ENCODE measurements at regions not wholly inside any gene's neighbourhood (a gene's known extent, or its start where the extent isn't known, plus 50 kb on each side); places are given as distances from the start of the nearest gene placed in this dataset.

DNA sequence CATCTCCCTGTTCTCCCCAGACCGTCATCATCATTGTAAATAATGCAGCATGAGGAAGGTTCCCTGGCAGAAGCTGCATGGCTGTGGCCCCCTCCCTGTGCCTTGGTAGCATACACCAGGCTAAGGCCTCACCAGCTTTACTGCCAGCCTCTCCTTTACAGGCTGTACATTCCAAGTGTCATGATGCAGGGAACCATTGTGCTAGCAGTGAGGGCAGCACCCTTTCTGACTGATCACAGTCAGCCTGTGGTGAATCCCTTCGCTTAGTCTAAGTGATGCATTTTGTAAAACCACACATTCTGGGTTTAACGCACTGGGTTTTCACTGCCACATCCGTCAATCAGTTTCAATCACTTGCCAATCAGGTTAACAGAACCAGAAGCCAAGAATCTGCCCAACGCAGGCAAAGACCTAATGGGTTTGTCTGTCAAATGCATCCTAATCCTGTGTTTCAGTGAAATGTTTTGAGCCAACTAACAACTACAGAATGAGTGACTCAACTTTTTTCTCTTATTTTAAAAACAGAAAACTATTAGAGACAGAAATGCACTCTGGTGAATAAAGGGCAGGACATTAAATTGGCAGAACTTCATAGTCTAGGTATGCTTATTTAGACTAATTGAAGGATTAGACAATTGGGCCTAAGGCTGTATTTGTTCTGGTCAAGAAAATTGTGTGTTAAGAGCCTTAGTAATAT lies 225.9 kb upstream of the DPH6 start:
- no peak for DNase-seq (ENCODE audit: low spot score)

DNA sequence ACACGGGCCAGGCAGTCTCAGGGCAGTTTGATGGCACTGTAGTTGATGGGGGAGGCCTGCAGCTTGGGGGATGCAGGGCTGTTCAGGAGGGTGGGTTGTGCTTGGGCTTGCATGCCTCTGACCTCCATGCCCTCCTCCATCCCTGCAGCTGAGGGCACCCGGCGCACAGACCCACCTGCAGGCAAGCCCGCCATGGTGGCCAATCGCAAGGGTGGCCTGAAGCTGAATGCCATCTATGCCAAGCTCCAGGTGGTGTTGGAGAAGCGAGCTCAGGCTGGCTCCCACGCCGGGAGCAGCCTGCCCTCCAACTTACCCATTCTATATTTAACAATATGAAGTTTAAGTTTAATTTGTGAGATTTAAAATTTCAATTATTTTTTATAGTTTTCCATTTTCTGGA lies 228.7 kb upstream of the DPH6 start:
- DNase-seq (ENCODE audit: low spot score) = no peak

DNA sequence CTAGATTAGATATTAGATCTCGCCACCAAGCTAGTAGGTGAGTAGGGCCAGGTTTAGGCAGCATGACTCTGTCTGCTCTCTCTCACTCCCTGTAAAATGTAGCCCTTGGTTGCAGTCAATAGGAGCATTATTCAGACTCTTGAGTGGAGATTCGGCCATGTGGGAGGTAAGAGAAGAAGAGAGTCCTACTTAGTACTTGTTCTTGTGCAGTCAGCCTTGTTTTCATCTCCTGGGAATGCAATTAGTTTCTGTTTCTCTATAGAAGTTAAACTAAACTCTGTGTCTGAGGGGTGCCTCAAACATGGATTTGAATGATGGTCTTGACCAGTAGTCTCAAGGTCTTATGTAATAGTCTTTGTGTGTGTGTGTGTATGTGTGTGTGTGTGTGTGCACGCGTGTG lies 229.5 kb upstream of the DPH6 start:
- no peak for DNase-seq (ENCODE audit: low spot score)

DNA sequence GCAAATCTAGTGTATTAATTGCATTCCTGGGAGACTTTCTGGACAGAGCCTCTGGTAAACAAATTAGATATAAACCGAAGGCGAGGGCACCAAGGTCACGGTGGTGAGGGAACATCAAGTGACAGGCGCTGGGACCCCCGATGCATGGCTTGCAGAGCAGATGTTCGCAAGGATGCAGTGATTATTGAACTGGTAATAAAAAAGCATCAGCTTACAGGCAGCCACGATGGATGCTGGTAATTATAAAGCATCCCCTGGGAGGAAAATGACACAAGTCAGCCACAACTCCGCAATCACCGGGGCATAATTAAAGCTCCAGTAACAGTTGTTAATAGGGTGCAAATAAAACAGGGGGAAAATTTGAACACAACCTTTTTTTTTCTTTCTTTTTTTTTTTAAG lies 231.1 kb upstream of the DPH6 start:
- DNase-seq (ENCODE audit: low spot score) = no peak

DNA sequence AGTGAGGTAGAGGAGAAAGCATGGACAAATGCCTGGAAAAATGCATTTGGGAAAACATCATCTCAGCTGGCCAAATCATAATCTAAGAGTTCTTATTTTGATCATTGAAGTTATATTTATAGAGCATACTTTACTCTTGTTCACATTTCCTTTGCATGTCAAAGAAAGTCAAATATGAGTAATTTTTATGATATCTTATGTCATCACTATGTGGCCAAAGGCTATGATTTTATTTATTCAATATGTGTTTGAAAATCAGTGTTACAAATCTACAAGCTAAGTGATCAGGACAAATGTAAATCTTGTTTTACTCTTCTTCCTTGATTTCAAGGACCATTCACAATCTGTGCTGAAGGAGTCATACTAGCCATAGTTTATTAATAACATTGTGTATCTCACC lies 237.2 kb upstream of the DPH6 start:
- no peak for DNase-seq (ENCODE audit: low spot score)

DNA sequence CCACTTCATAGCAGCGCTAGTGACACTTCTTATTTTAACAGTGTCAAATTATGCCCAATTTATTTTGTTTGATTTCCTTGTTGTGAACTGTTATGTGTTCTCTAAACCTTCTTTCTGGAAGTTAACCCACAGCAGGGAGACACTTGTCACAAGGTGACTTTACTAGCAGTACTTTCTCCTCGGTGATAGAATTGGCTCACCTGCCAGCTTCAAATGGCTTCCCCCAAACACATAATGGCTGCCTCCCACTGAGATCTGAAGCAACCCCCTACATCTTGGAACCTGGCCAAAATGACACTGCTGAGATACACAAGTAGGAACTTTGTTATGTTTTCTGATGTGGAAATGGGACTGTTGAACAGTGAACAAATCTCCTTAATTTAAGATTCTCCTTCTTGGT lies 238.8 kb upstream of the DPH6 start:
- no peak for DNase-seq (ENCODE audit: low spot score)

DNA sequence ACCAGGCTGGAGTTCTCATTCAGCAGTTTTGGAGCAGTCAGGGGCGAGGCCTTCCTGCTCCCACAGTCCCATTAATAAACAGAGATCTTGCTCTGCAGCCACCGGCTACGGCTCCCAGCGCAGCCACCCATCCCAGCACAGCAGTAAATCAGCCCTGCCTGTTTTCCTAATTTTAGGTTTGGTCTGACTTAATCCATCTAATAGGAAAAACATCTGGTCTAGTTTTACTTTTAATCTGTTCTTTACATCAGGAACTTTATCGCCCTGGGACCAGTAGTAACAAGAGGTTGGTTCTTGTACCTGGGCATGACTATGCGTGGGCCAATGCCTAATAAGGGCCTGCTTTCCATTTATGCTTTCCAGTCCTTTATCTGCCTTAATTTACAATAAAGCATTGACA lies 264.0 kb upstream of the DPH6 start:
- no peak for DNase-seq (ENCODE audit: low spot score)

DNA sequence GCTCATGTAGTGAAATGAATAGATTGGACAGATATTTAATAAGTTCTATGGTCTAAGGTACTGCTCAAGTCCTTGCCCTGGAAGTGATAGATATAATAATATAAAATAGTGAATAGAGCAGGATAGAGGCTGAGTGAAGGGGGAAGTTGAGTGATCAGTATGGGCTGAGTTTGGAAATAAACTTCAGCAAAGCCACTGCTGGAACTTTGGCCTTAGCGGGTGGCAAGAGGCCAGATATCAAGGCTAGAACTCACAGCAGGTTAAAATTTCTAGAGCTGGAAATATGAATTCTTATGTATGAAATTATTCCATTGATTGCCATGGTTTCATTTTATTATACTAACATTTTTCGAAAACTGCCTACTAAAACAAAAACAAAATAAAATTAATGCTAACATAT lies 267.6 kb upstream of the DPH6 start:
- DNase-seq (ENCODE audit: low spot score) = no peak

DNA sequence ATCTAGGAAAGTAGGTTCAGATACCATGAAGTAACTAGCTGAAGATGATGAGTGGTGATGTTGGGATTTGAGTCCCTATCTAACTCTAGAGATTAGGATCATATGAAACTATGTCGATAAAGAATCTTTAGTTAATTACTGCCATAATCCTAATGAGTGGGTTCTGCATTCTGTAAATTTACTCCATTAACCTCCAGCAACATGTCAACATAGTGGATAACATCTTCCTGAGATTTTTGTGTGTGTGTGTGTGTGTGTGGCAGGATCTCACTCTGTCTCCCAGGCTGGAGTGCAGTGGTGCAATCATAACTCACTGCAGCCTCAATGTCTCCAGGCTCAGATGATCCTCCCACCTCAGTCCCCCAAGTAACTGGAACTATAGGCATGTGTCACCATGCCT lies 272.9 kb upstream of the DPH6 start:
- DNase-seq (ENCODE audit: low spot score) = no peak

DNA sequence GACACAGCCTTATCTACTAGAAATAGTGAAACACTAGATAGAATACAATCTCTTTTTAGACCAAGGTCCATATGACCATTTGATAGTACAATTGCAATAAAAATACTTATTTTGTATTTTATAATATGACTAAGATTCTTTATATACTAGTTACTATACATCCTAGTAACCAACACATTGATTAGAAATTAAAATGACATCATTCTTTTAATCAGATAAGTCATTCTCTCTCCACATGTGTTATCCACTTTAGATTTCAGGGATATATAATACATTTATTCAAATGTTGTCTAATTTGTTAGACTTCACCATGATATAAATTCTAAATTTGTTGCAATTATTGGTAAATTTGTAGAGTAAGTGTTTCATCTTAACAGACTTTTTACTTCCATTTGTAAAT lies 276.2 kb upstream of the DPH6 start:
- DNase-seq (ENCODE audit: low spot score) = no peak

DNA sequence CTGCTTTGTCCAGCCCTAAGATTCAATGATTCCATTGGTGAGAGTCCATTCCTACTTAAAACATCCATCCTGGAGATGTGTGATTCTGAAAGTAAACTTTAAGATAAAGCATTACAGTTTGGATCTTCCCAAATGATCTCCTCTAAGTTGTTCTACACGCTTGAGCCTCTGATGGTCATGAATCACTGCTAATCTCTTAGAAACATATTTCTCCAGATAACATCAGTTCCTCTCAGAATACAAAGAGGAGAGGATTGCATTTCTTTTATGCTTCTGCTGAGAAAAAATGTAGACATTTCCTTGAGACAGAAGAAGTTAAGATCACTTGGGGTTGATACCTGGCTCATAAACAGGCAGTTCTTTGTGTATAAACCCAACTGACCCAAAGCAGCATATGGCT lies 281.2 kb upstream of the DPH6 start:
- DNase-seq (ENCODE audit: low spot score) = no peak

DNA sequence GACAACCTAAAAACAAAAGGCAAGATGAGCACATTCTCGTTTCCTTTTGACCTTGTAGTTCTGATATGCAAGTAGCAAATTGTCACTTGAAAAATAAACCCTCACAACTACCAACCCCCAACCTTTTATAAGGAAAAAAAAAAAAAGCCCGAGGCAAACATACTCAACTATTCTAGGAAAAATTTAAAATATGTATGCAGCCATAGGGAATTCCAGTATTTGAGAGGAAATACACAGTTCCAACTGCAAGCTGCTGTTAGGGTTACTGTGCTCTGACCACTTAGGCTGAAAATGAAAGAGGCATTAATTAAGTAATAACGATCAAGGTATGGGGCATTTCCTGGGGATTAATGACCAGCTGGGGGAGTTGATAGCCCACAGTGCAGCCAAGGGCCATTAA lies 281.9 kb upstream of the DPH6 start:
- no peak for DNase-seq (ENCODE audit: low spot score)

DNA sequence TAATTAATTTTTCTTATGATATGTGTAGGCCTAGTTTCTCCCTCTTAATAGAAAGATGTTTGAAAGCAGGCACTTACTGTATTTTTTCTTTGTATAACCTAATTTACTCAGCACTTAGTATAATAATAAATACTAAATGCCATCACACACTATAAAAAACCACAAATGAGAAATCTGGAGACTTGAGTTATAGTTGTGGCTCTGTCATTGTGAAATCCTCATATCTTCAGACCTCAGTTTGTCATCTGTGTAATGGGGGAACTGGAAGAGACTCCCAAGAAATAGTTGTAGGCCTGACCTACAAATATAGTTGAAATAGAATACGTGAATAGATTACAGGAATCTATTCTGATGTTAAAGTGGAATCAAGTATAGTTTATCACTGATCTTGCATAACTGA lies 287.6 kb upstream of the DPH6 start:
- DNase-seq (ENCODE audit: low spot score) = no peak

DNA sequence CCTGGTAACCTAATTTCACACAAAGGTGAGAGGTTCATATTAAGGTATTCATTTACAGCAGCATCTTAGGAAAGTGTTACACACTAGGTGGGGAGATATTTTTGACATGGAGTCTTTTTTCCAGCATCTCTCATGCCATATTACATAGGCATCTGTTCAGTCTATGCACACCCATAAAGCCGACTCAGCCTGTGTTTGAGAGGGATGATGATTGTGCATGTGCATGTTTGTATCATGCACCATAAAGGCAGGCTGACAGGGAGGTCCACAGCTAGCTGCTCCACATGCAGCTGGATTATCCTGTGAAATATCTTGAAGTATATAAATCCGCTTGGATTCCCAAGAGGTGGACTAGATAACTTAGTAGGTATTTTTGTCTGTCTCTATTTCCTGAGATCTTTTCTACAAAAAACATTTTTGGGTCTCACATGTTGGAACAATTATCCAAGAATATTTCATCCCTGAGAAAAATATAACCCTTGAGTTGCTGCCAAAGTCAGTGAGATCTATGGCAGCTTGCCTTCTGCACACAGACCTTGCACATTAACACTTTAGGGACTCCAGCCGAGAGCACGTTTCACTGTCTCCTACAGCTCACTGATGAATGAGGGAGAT lies 288.4 kb upstream of the DPH6 start:
- no peak for DNase-seq (ENCODE audit: low spot score)

DNA sequence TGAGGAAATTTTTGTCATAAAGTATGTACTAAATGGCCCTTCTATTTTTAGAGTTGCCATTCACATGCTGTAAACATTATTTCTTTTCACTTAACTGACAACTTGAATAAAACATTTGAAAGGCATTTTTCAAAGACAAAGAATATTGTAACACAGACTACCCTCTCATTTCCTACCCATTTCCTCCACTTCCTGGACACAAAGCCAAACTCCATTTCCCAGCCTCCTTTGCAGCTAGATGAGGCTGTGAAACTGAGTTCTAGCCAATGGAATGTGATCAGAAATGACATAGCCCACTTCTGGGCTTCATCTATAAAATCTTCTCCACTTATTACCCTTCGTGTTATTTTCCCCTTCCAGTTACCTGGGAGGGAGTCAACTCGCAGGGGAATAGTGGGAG lies 288.9 kb upstream of the DPH6 start:
- peak; percentile 61 for DNase-seq (ENCODE audit: low spot score)

DNA sequence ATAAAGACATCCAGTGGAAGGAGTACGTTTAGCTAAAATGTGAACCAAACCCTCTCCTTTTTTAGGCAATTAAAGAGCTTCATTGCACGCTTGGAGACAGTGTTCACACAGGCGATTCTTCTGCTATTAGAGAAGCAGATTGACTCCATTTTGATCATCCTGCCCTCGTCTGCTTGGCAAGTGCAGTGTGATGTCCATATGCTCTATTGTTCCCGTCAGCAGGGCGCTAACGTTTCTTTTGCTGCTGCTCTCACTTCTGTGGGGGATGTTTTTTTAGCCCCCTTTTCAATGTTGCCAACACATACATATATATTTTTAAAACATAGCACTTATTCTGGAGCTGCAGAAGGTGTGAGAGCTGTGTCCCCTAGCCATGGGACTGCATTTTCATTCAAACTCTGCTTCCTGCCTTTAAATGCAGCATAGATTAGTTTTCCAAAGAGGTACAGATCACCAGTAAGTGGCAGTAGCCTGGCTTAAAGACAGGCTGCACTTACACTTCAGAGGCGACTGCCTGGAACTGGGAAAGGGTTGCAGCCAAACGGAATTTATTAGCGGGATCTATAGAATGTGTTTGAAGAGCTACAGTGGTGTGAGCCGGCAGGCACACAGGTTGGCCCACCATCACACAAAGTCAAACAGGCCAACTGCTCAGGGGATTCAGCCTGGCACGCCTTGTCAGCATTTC lies 292.6 kb upstream of the DPH6 start:
- no peak for DNase-seq (ENCODE audit: low spot score)

DNA sequence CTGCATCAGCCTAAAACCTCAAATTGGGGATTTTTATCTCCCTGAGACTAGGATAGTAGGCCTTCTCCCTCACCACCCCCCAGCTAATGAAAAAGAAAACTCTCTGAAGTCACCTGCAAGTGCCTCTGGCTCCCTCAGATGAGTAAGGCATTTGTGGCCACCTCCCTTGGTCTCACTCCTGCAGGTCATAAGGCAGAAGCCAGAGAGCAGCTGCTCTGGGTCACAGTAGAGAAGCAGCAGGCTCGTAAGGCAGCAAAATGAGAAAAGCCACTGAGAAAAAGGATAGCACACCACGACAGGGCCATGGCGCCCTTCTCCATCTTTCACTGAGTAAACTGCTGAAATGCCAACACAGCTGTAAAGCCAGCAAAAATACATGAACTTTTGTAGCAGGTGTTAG lies 296.7 kb upstream of the DPH6 start:
- DNase-seq (ENCODE audit: low spot score) = no peak

DNA sequence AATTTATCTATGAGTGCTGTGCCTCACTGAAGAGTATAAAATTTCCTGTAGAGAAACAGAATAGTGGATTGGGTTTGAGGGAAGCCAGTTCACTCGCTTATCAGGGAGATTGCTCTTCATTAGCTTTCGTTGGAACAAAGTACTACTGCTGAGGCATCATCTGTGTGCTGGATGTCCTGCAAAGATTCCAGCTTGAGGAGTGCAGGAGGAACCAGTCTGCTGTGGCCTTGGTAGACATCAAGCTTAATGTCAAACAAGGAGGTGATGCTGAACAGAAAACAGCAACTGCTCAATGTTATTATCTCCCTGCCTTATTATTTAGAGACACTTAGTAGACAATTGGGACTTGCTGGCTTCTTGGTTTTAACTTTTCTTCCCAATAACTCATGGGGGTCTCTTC lies 297.5 kb upstream of the DPH6 start:
- DNase-seq (ENCODE audit: low spot score) = no peak

DNA sequence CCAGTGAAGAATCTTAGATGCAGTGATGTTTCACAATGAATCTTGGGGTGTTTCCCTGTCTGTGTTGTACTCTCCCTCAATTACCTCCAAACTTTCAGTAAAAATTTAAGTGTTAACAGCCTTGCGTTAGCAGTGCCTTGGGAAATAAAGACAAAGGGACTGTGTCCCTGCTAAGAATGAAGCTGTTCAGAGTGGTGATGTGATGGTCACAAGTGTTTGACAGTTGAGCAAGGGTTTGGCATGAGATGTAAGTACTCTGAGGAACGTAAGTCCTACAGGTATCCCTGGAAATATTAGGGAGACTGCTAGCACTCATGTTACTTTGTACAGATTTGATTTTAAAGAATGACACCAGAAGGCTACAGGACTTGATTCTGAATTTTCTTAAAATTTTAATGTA lies 304.3 kb upstream of the DPH6 start:
- DNase-seq (ENCODE audit: low spot score) = no peak

DNA sequence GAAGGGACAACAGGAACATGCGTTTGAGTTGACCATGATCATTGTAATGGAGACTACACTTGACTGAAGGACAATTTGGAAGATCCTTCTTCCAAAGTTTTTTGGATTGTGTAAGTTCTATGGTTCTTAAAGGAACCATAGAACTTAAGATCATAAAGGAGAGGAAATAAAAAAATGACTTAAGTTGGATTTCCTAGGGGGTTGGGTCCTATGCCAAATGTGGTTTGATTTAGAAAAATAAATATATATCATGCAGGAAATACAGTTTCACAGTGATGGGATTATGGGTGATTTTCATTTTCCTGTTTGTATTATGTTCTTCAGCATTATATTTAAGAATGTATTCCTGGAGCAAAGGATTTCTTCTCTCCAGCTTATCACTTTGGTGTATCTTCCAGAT lies 305.5 kb upstream of the DPH6 start:
- DNase-seq (ENCODE audit: low spot score) = no peak

DNA sequence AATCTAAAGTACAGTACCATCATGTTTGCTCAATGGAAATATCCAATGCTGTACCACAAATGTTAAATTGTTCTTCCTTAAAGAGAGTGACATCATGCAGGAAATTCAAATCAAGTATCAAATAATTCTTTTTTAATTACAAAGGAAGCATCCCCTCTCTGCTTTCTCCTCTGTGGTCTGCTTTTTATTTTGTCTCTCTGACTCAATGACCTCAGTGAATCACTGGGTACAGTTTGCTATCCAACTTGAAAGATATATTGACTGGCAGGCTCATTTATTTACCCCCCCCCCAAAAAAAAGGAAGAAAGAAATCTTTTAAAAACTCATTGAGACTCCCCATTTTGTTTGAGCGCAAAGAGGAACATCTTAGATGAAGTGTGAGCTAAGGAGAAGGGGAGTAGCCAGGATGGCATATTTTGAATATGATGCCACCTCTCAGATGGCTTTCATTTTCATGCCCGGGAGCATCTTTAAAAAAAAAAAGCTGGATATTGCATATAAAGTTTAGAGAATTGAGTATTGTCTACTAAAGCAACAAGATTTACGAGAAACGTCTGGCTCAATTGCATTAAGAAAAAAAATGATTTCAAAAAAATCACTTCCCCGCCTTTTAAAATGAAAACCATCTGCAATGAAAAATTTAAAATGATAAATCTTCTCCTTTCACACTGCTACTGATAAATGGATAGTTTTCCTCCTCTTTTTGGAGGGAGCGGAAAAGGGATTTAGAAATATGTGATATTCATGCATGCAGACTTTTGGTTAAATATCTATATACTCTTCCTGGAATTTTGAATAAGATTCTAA lies 307.1 kb upstream of the DPH6 start:
- DNase-seq (ENCODE audit: low spot score) = no peak

DNA sequence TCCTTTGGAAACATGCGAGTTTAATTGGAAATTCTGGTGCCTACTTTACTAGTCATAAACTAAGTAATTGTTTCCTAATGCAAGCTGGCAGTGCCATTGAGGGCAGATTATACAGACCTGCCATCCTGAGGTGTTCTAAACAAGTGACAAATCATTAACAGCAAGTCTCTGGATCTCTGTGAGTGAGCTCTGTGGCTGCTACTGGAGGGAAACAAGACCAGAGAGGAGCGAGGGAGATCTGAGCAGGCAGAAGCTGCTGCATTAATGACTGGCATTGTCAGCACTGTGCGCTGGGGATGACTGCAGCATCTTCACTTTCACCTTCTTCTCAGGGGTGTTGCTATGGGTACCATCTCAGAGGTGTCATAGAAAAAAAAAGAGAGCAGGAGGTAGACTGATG lies 308.4 kb upstream of the DPH6 start:
- no peak for DNase-seq (ENCODE audit: low spot score)

Measured in kidney capillary endothelial cell (primary cell).